ENCODE measurements at regions not wholly inside any gene's neighbourhood (a gene's known extent, or its start where the extent isn't known, plus 50 kb on each side); places are given as distances from the start of the nearest gene placed in this dataset.
"Not testable (repeated sequence)": the region's sequence is repeated elsewhere in the genome, so short reads cannot be mapped to it uniquely, and the experiment has no call there.

DNA sequence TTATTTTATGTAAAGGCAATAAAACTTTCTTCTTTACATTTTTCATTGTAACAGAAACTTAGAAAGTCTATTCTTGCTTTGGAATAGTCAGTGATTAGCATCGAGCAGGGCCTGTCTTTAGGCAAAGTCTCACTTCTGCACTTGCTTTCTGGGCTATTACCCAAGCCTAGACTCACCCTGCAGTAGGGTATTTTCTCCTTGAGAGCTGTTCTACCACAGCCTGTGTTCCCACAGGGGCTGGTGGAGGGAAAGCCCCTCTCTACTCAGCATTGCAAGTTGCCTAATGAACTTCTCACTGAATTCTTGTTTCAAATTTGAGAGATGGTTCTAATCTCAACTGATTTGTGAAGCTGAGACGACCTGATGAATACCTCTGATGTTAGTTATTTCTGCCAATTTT is 111.7 kb upstream of the KLHL14 start:
- DNase-seq, result no peak

DNA sequence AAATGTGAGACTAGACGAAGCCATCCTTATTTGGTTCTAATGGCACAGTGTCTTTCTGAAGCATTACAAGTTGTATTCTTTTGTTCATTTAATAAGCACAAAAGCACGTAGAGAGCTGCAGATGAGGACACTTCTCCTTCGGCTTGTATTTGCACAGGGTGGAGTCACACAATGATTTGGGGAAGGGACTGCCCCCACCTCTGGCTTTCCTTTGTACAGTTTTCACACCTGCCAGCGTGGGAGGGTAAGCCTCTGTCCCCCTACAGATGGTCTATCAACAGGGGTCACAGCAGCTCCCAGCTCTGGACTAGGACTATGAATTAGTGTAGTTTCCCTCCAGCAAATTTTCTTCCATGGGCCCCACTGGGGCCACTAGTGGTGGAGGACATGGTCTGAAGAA is 108.2 kb upstream of the KLHL14 start:
- DNase-seq, result no peak

DNA sequence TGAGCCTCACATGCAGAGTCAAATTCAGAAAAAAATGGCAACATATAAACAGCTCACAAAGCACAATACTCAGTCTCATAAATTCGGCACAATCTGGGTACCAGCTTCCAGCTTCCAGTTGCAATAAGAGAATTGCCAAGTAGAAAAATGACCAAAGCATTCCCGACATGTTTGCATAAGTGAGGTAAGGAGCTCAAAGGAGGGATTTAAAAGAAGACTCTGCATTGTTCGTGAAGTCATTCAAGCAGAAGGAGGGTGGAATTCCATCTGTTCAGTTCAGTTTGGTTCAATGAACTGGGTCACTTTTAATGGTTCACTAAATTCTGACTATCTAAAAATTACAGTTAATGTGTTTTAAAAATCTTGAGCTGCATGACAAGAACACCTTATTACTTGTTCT is 106.7 kb upstream of the KLHL14 start:
- peak; percentile 80 for DNase-seq

DNA sequence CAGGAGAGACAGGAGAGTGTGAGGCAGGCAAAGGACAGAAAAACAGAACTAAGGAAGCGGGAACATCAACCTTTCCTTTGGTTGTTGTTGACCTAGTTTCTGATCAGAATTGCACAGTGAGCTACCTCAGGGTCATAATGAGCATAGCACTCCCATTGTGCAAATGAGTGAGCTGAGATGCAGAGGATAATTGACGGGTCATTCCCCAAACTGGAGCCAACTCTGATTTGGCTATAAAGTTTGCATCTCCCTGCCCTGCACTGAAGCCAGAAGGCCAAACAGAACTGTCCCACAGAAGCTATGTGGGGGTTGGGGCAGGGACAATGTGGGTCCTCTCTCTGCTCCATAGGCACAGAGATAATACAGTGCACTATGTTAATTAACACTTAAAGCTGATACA is 105.6 kb upstream of the KLHL14 start:
- DNase-seq, result peak; percentile 67

DNA sequence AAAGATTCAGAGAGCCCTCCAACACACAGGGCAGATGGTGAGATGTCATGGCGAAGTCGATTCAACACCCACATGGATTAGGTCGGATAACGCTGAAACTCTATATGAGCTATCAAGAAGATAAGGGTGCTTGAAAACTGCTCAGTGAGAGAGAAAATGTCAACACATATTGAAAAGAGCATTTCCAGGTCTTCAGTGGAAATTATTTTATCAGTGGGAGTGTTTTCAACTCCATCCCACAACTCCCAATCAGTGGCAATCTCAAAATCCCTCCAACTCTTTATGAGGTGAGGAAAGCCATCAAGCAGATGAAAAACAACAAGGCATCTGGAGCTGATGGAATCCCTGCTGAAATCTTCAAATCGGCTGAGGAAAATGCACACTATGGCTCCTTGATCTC is 104.5 kb upstream of the KLHL14 start:
- DNase-seq, result no peak

DNA sequence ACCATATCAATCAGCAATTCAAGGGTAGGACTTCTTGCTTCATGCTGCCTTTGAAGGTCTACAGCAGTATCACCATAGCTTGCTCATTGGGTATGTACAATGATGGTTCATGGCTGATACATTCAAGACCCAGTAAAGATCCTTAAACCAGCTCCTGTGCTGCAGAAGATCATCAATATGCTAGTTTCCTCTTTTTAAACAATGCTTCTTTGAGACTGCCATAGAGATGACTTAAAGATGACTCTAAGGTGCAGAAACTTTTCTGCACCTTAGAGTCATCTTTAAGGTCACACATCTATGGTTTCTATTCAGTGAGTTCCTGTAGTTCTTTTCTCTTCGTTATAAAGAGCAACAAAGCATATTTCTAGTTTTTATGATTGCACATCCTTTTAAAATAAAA is 102.8 kb upstream of the KLHL14 start:
- DNase-seq, result no peak

DNA sequence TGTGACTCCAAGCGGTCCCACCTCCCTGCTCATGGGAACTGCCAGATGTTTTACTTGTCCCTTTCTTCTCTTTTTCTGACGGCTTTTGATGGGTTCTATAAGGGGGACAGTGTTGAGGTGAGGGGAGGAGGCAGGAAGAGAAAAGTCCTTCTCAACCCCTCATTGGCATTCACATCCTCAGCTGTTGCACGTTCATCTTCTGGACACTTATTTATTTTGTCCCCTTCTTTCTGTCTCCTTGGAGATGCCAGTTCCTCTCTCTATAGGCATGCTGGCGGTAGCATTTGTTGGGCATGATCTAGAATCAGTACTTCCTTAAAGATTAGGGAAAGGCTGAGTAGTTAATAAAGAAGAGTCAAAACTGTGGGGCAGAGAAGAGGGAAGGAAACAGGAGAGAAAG is 99.0 kb upstream of the KLHL14 start:
- no peak for DNase-seq

DNA sequence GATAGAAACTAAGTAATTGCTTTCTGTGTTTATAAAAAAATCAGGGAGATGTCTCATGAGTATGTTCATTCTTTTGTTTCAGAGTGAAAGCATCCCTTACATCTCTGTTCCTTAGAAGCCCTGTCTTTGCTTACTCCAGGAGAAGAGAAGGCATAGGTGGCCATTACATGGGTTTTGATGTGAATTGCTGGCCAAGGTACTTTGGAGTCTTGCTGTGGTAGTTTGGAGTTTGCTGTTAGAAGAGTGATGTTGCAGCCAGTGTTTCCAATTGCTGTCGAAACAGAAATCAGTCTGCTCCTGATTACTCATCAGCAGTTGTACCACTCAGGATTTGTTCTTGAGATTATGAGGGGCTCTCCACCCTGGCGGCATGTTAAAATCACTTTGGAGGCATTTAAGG is 97.8 kb upstream of the KLHL14 start:
- no peak for DNase-seq

DNA sequence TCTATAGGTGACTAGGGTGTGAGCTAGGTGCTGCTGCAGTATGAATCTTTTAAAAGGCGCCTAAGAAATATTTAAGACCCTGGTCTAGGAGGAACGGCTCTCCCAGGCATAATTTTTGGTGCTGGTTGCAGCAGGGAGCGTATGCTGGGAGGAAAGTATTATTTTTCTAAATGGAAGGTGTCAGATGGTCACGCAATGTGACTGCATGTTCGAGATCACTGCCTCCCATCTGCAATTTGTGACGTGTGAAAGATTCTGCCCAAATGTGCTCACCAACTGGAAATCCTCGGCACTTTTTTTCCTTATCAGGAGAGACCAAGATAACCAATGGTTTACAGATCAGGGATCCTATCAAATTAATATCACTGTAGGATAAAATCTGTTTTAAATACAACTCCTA is 95.6 kb upstream of the KLHL14 start:
- peak; percentile 37 for DNase-seq

DNA sequence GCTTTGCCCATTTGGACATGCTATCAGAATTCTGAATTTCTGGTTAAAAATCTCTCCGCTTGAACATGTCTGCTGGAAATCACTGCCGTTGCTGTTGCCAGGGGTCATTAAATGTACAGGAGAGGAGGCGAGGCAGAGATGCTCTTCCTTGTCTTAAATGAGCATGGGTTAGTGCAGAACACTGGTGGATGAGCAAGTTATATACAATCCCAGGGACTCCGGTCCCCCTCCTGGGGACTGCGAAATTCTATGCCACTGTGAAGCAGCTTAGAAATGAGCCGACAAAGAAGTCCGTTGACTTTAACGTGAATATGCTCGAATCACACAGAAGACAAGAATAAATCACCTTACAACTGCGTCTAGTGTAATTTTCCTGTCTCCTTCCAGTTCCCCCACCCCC is 95.1 kb upstream of the KLHL14 start:
- DNase-seq, result no peak

DNA sequence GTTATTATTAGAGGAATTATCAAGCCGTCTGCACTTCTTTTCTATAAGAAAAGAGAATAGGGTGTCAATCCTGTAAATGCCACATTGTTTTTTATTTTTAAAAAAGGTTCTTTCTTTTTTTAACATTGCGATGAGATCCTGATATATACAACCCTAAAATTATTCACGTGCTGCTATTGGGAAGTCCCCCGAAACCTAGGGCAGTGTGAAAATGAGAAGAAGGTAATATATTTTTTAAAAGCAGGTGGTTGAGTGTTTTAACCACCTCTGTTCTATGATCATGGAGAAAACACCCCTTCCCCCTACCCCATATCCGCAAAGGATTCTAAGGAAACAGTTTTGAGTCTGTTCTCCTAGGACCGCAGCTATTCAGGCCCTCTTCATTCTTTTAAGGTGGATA is 94.5 kb upstream of the KLHL14 start:
- no peak for DNase-seq

DNA sequence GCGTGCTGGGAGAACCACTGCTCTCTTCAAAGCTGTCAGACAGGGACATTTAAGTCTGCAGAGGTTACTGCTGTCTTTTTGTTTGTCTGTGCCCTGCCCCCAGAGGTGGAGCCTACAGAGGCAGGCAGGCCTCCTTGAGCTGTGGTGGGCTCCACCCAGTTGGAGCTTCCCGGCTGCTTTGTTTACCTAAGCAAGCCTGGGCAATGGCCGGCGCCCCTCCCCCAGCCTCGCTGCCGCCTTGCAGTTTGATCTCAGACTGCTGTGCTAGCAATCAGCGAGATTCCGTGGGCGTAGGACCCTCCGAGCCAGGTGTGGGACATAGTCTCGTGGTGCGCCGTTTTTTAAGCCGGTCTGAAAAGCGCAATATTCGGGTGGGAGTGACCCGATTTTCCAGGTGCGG is 89.2 kb upstream of the KLHL14 start:
- not testable (repeated sequence) for DNase-seq

DNA sequence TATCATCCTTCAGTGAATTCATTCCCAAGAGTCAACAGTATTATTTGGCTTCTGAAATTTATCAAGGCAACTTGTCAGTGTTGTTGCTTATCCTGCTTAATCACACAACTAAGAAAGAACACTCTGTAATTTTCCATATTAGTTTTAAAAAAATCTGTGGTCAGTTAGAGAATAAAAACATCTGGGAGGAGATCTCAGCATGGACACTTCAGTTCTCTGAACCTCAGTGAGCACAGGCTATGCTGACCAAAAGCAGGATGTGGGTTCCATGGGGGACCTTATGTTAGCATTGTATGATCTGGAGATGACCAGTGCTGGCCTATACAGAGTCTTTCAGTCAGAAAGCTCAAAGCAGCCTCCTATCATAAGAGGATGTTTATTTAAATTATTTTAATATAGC is 79.1 kb upstream of the KLHL14 start:
- no peak for DNase-seq

DNA sequence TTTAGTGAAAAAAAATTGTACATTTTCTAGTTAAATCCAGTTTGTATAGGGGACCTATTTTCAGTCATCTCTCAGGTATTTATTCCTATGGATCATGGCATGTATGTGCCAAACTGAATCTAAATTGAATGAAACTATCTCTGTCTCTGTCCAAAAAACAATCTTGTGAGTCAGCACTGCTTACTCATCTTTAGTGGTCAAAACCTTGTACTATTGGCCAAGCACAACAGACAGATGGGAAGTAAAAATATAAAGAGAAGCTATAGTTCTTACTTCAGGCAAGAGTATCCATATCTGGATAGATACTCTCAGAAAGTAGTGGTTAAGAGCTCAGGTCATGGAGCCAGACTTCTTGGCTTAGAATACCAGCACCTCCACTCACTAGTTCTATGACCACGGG is 76.0 kb upstream of the KLHL14 start:
- DNase-seq, result no peak

DNA sequence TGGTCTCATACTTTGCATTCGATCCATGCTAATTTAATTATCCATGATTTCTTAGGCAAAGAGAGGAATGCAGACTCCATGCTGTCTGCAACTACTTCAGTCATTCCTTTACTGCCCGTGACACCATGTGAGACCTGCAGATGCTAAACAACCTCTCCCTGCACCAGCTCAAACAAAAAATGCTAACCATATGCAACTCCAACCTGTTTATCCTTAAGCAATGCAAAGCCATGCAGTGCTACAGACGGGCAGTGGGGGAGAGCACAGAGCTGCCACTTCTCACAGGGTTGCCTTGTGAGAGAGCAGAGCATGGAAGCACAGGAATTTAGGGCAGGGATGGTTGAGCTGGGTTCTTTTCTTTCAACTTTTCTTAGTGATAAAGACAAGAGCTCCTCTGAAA is 74.9 kb upstream of the KLHL14 start:
- DNase-seq, result peak; percentile 49

DNA sequence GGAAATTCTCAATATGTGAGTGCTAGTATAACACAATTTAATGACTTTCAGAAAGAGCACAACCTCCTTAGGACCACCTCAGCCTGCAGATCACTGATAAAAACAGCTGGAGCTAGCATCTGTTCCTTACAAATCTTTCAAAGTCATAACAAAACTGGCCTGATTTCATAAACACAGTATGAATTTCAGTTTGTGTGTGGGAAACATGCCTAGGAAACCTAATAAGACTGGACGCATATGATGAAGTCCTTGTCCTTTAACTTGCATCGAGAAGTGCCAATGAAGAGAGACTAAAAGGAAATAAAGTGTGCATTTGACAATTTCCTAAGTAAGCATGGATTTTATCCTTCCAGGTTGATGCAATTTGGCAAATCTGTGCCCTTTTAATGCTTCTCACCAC is 74.1 kb upstream of the KLHL14 start:
- no peak for DNase-seq

DNA sequence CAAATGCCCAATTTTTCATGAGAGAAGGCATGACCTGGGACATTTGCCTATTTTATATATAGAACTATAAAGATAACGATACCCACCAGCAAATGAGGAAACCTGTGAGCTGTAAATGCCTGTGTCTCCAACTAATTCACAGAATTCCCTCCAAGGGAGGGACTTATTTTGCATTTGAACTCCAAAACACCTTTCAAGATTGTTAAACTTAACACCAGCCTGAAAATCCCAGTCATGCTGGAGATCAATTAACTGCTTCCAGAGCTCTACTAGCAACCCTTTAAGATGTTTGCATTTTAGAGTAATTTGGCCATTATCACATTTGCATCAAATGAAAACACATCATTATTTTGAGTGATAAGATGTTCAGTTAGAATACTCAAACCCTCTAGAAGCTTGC is 68.1 kb upstream of the KLHL14 start:
- no peak for DNase-seq

DNA sequence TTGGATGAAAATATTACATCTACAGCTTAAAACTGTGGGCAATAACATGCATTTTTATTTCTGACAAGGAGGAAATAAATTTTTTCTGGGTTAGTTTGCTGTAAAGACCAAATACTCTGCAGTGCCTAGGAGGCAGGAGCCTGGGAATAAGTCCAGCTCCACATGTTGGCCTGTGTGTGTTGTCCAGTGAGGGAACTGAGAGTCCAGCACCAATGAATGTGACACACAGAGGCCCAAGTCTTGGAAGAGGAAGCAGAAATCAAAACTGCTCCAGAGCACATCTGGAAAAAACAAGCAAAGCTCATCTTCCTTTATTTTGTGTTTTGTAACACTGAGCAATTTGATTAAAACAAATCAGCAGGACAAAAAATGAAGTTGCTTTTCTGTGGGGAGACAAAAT is 63.1 kb upstream of the KLHL14 start:
- no peak for DNase-seq

DNA sequence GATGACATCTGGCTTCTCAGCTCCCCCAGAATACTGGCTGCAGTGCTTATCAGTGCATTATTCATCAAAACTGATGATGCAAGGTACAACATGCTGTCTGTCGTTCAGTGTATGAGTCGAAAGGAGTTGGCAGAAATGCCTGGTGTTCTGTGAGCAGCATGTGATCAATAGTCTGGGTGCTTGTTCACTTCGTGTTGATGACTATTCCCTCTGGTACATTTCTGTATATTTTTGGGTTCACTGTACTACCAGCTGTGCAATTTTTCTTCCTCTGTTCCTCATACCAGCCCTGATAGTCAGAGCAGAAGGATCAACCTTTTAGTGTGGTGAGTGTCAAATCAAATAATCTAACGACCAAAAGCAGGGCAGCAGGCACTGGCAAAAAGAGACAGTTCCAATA is 59.0 kb upstream of the KLHL14 start:
- peak; percentile 12 for DNase-seq

DNA sequence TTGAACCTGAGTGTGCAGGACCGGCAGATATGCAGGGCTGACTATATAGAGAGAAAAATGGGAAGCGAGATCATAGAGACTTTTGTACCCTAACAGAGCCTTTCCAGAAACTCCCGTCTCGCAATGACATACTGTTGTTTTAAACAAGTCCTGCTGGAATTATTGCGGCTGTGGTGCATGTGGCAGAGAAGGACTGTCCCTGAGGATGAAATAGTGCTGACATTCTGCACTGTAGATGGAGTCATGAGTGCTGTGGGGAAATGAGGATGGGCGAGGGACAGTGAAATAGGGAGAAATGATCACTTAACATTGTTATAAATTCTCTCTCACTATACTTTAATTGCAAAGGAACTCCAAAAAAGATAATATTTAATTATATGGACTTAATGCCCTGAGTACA is 50.4 kb upstream of the KLHL14 start:
- no peak for DNase-seq

Data from retina (tissue), 1 donor.